HCT116 (cell line): ENCODE measurements at regions not wholly inside any gene's neighbourhood (a gene's known extent, or its start where the extent isn't known, plus 50 kb on each side); places are given as distances from the start of the nearest gene placed in this dataset.

Source experiments
- ATAC-seq: fragments of 200-7000 bp; cut with Tn5 transposase; 2 replicates; pipeline ENCODE4 v1.9.1; 2020; ENCODE audit warnings: mild to moderate bottlenecking, moderate library complexity
- BruUV-seq: library from RNA; stranded (reverse); fragments of 400-500 nt; replicated peaks from 2 replicates; lab custom pipeline; 2021; lab: Mats Ljungman, UMichigan
- CTCF ChIA-PET: fragments of 300-600 bp; sonication (Branson Sonifier 250); formaldehyde crosslinking; loops from one replicate; lab custom pipeline; 2021; ENCODE audit warnings: antibody characterized with exemption; lab: Charles Lee
- POLR2A ChIA-PET: fragments of 300-600, 350-600 bp; sonication (Branson Sonifier 250); formaldehyde crosslinking; loops from one replicate; lab custom pipeline; 2021; ENCODE audit warnings: antibody characterized with exemption; lab: Charles Lee
- RAD21 ChIA-PET, 2 experiments: fragments of 300-600 bp; sonication (Branson Sonifier 250); formaldehyde crosslinking; loops; one replicate each; lab custom pipeline; 2023; ENCODE audit warnings: low total read pairs in 2 of 2; ENCODE audit not compliant: uncharacterized antibody in 2 of 2, unreplicated experiment in 2 of 2, low non-redundant PET in 1 of 2; lab: Charles Lee
- DNase-seq: peaks from one replicate; pipeline ENCODE4 v3.0.0-alpha.2; 2010; ENCODE audit warnings: low read depth, low spot score
- H2AFZ ChIP-seq: fragments of 200-600 bp; shearing (Covaris generic), sonication (generic); 2 replicates; pipeline ENCODE4 v1.6.1; 2017; ENCODE audit warnings: low read depth, mixed run types, mixed read lengths, antibody characterized with exemption, low read length; ENCODE audit not compliant: poor library complexity, severe bottlenecking
- H3K27ac ChIP-seq: 2 replicates; pipeline ENCODE4 v1.5.1; 2012; ENCODE audit warnings: low read depth, low read length
- H3K27me3 ChIP-seq: fragments of 200-600 bp; sonication (generic); 2 replicates; pipeline ENCODE4 v1.6.1; 2016; ENCODE audit warnings: mixed run types, low read length, mixed read lengths; ENCODE audit not compliant: insufficient read depth
- H3K36me3 ChIP-seq, 2 experiments: fragments of 200-500 bp in 1 of 2; fragments of 200-600 bp in 1 of 2; sonication (Bioruptor generic) in 1 of 2; sonication (generic) in 1 of 2; 2 replicates each; pipeline versions ENCODE4 v1.5.1 to v1.6.1; 2014 to 2016; ENCODE audit warnings: low read length in 2 of 2, inconsistent platforms in 1 of 2, mixed read lengths in 1 of 2, mixed run types in 1 of 2; ENCODE audit not compliant: insufficient read depth in 2 of 2, control insufficient read depth in 1 of 2
- H3K4me1 ChIP-seq, 2 experiments: fragments of 200-600 bp in 1 of 2; sonication (generic) in 1 of 2; 2 replicates each; pipeline versions ENCODE4 v1.5.1 to v1.6.1; 2012 to 2017; ENCODE audit warnings: low read length in 2 of 2, inconsistent platforms in 1 of 2, mild to moderate bottlenecking in 1 of 2, mixed read lengths in 1 of 2, mixed run types in 1 of 2, moderate library complexity in 1 of 2; ENCODE audit not compliant: insufficient read depth in 2 of 2, control insufficient read depth in 1 of 2
- H3K4me2 ChIP-seq: fragments of 200-600 bp; sonication (generic); 2 replicates; pipeline ENCODE4 v1.6.1; 2017; ENCODE audit warnings: mixed run types, low read length, mixed read lengths
- H3K4me3 ChIP-seq, 2 experiments: fragments of 200-600 bp in 1 of 2; sonication (generic) in 1 of 2; replicated peaks in 1 of 2; 2 replicates each; pipeline ENCODE4 v1.5.1; 2011 to 2016; ENCODE audit warnings: low read length in 2 of 2, control low read depth in 1 of 2, low read depth in 1 of 2, mild to moderate bottlenecking in 1 of 2, mixed read lengths in 1 of 2, mixed run types in 1 of 2
- H3K79me2 ChIP-seq: fragments of 200-600 bp; sonication (generic); 2 replicates; pipeline ENCODE4 v1.6.1; 2017; ENCODE audit warnings: mild to moderate bottlenecking, mixed run types, low read length, moderate library complexity, mixed read lengths; ENCODE audit not compliant: insufficient read depth
- H3K9ac ChIP-seq: fragments of 200-600 bp; sonication (generic); 2 replicates; pipeline ENCODE4 v1.6.1; 2016; ENCODE audit warnings: low read length, mixed read lengths
- H3K9me2 ChIP-seq: fragments of 200-600 bp; sonication (generic), shearing (Covaris generic); 2 replicates; pipeline ENCODE4 v1.6.1; 2017; ENCODE audit warnings: mixed run types, mild to moderate bottlenecking, moderate library complexity; ENCODE audit not compliant: insufficient read depth
- H3K9me3 ChIP-seq, 2 experiments: fragments of 200-500 bp in 1 of 2; fragments of 200-600 bp in 1 of 2; sonication (Bioruptor generic) in 1 of 2; sonication (generic) in 1 of 2; 2 replicates each; pipeline ENCODE4 v1.6.1; 2014 to 2017; ENCODE audit warnings: low read length in 2 of 2, mixed read lengths in 2 of 2, inconsistent platforms in 1 of 2, low read depth in 1 of 2, mild to moderate bottlenecking in 1 of 2, mixed run types in 1 of 2, moderate library complexity in 1 of 2; ENCODE audit not compliant: control insufficient read depth in 1 of 2, insufficient read depth in 1 of 2
- H4K20me1 ChIP-seq: fragments of 200-600 bp; sonication (generic), shearing (Covaris generic); 2 replicates; pipeline ENCODE4 v1.6.1; 2017; ENCODE audit warnings: mixed run types, mild to moderate bottlenecking, moderate library complexity; ENCODE audit not compliant: insufficient read depth
- ATF3 ChIP-seq: IDR thresholded peaks from 2 replicates; pipeline ENCODE4 v1.6.1; 2012
- CBX3 ChIP-seq: IDR thresholded peaks from 2 replicates; pipeline ENCODE4 v1.6.1; 2012; ENCODE audit warnings: low read depth
- CTCF ChIP-seq, 3 experiments: fragments of 200-600 bp in 1 of 3; sonication (generic) in 1 of 3; IDR thresholded peaks in 2 of 3; conservative IDR thresholded peaks in 1 of 3; 2 replicates each; pipeline ENCODE4 v1.5.1; 2012 to 2017; ENCODE audit warnings: low read depth in 2 of 3, low read length in 2 of 3, antibody characterized with exemption in 1 of 3, borderline replicate concordance in 1 of 3, control low read depth in 1 of 3, mild to moderate bottlenecking in 1 of 3, mixed read lengths in 1 of 3, mixed run types in 1 of 3, moderate library complexity in 1 of 3; ENCODE audit not compliant: insufficient read depth in 1 of 3
- EGR1 ChIP-seq: IDR thresholded peaks from 2 replicates; pipeline ENCODE4 v1.6.1; 2012; ENCODE audit warnings: low read depth
- ELF1 ChIP-seq: IDR thresholded peaks from 2 replicates; pipeline ENCODE4 v1.6.1; 2012; ENCODE audit warnings: low read depth, borderline replicate concordance
- EZH2 ChIP-seq: fragments of 200-600 bp; sonication (generic); IDR thresholded peaks from 2 replicates; pipeline ENCODE4 v1.6.1; 2017; ENCODE audit warnings: antibody characterized with exemption, mixed run types
- EZH2phosphoT487 ChIP-seq: fragments of 200-600 bp; IDR thresholded peaks from 2 replicates; pipeline ENCODE4 v1.6.1; 2018; ENCODE audit warnings: antibody characterized with exemption, borderline replicate concordance
- FOSL1 ChIP-seq: IDR thresholded peaks from 2 replicates; pipeline ENCODE4 v1.6.1; 2012; ENCODE audit warnings: low read depth
- JUND ChIP-seq: IDR thresholded peaks from 2 replicates; pipeline ENCODE4 v1.6.1; 2012
- POLR2A ChIP-seq: IDR thresholded peaks from 2 replicates; pipeline ENCODE4 v1.7.0; 2011; ENCODE audit warnings: borderline replicate concordance; ENCODE audit not compliant: insufficient read depth, insufficient read length; ENCODE audit errors: extremely low read depth
- POLR2AphosphoS5 ChIP-seq: IDR thresholded peaks from 2 replicates; pipeline ENCODE4 v1.6.1; 2011; ENCODE audit warnings: mild to moderate bottlenecking, low read depth, low read length, moderate library complexity
- RAD21 ChIP-seq: IDR thresholded peaks from 2 replicates; pipeline ENCODE4 v1.6.1; 2012; ENCODE audit warnings: low read depth, mild to moderate bottlenecking
- SRF ChIP-seq: IDR thresholded peaks from 2 replicates; pipeline ENCODE4 v1.6.1; 2012; ENCODE audit warnings: low read depth
- TCF7L2 ChIP-seq: IDR thresholded peaks from 2 replicates; pipeline ENCODE4 v1.7.0; 2011; ENCODE audit warnings: borderline replicate concordance, inconsistent platforms; ENCODE audit not compliant: insufficient read depth, insufficient read length; ENCODE audit errors: extremely low read depth
- YY1 ChIP-seq: IDR thresholded peaks from 2 replicates; pipeline ENCODE4 v1.6.1; 2011; ENCODE audit warnings: low read length, low read depth, moderate library complexity, mild to moderate bottlenecking; ENCODE audit not compliant: insufficient replicate concordance; ENCODE audit errors: extremely low read depth
- ZFX ChIP-seq: fragments of 450-650 bp; IDR thresholded peaks from 2 replicates; pipeline ENCODE4 v1.6.1; 2017
- ZNF274 ChIP-seq: fragments of 200-500 bp; sonication (Bioruptor generic); IDR thresholded peaks from 2 replicates; pipeline ENCODE4 v1.6.1; 2014; ENCODE audit warnings: mild to moderate bottlenecking, low read depth, low read length, inconsistent platforms
- intact Hi-C: fragments of 100-400 bp; cut with micrococcal nuclease; formaldehyde crosslinking; loops from 2 replicates; pipeline ENCODE4 v1.10.0; 2022
- TF ChIP-seq, protein P1 (sequence below): IDR thresholded peaks from 2 replicates; pipeline ENCODE4 v1.6.1; 2011; ENCODE audit warnings: mild to moderate bottlenecking, low read length, moderate library complexity; ENCODE audit not compliant: insufficient replicate concordance; ENCODE audit errors: extremely low read depth

GRCh38 chr2:199552141-199552540 is 94.4 kb upstream of the SATB2 start:
- Histone ChIP-seq H3K4me1 (no peaks in the 10 kb centered on the region), H3K4me2 (no peak overlapping the region), H3K4me3 (no peak overlapping the region), H3K27me3 (no peaks in the 10 kb centered on the region), H3K27ac (no peak overlapping the region), H3K79me2 (no peaks in the 10 kb centered on the region), H3K9me3 (no peaks in the 10 kb centered on the region), H3K9me2 (no peaks in the 10 kb centered on the region), H3K9ac (no peak overlapping the region), H2AFZ (no peak overlapping the region), H3K36me3 (no peaks in the 10 kb centered on the region), H4K20me1 (no peaks in the 10 kb centered on the region)
- ChIA-PET RAD21 (no interaction called here), CTCF (no interaction called here), POLR2A (no interaction called here)
- no TSS peak for BruUV-seq
- intact Hi-C loops, result no loop called here
- no peak for ATAC-seq
- no peak for DNase-seq
- TF ChIP-seq EZH2phosphoT487 (no peak), ZFX (no peak), TCF7L2 (no peak), ELF1 (no peak), EGR1 (no peak), CTCF (IDR thresholded peaks at IDR 0.05 in 2 of 3, conservative IDR thresholded peaks at IDR 0.05 in 1 of 3; ENCODE audit: borderline replicate concordance in 1 of 3, insufficient read depth in 1 of 3, low read depth in 2 of 3, low read length in 2 of 3) (no peak), SRF (no peak), JUND (no peak), FOSL1 (no peak), EZH2 (no peak), POLR2A (no peak), YY1 (no peak), POLR2AphosphoS5 (no peak), RAD21 (no peak), CBX3 (no peak), ATF3 (no peak), ZNF274 (no peak)
- TF ChIP-seq, protein P1, sequence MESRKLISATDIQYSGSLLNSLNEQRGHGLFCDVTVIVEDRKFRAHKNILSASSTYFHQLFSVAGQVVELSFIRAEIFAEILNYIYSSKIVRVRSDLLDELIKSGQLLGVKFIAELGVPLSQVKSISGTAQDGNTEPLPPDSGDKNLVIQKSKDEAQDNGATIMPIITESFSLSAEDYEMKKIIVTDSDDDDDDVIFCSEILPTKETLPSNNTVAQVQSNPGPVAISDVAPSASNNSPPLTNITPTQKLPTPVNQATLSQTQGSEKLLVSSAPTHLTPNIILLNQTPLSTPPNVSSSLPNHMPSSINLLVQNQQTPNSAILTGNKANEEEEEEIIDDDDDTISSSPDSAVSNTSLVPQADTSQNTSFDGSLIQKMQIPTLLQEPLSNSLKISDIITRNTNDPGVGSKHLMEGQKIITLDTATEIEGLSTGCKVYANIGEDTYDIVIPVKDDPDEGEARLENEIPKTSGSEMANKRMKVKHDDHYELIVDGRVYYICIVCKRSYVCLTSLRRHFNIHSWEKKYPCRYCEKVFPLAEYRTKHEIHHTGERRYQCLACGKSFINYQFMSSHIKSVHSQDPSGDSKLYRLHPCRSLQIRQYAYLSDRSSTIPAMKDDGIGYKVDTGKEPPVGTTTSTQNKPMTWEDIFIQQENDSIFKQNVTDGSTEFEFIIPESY, result no peak
